Esophagus squamous epithelium (tissue), 5 donors: ENCODE measurements at regions not wholly inside any gene's neighbourhood (a gene's known extent, or its start where the extent isn't known, plus 50 kb on each side); places are given as distances from the start of the nearest gene placed in this dataset.
"Not testable (repeated sequence)": the region's sequence is repeated elsewhere in the genome, so short reads cannot be mapped to it uniquely, and the experiment has no call there.

ENCODE experiments used
- DNase-seq: peaks from one replicate; lab custom pipeline; 2025; lab: John Stamatoyannopoulos, UW
- H3K27ac ChIP-seq, 4 donors: fragments of 200-600 bp; sonication (generic); one replicate each; pipeline ENCODE4 v1.5.1; 2016 to 2019; ENCODE audit warnings: mild to moderate bottlenecking in 1 of 4
- H3K27me3 ChIP-seq, 4 donors: fragments of 200-600 bp; sonication (generic); 1 replicate in 3 of 4; 2 replicates in 1 of 4; pipeline versions ENCODE4 v1.5.1 to v1.6.0; 2017 to 2021; ENCODE audit warnings: antibody characterized with exemption in 1 of 4
- H3K36me3 ChIP-seq, 3 donors: fragments of 200-600 bp; sonication (generic); one replicate each; pipeline ENCODE4 v1.5.1; 2016 to 2019
- H3K4me1 ChIP-seq, 3 donors: fragments of 200-600 bp; sonication (generic); one replicate each; pipeline ENCODE4 v1.5.1; 2017 to 2019
- H3K4me3 ChIP-seq, 4 donors: fragments of 200-600 bp; sonication (generic); 1 replicate in 3 of 4; 2 replicates in 1 of 4; pipeline ENCODE4 v1.5.1; 2016 to 2019; ENCODE audit warnings: mild to moderate bottlenecking in 2 of 4, moderate library complexity in 1 of 4
- H3K9me3 ChIP-seq, 3 donors: fragments of 200-600 bp; sonication (generic); one replicate each; pipeline ENCODE4 v1.5.1; 2016 to 2019
- POLR2A ChIP-seq, 4 donors: fragments of 450-650 bp; IDR thresholded peaks; one replicate each; pipeline ENCODE4 v1.6.1; 2017; ENCODE audit warnings: antibody characterized with exemption in 4 of 4, mild to moderate bottlenecking in 4 of 4, moderate library complexity in 3 of 4
- WGBS, 2 donors: methylation state at CpG; one replicate each; pipeline ENCODE4 v1.1.5; 2018; 5-methylcytosine and 5-hydroxymethylcytosine counted together
- intact Hi-C: fragments of 100-400 bp; cut with DNase I; formaldehyde crosslinking; loops from one replicate; pipeline ENCODE4 v1.15.0; 2022
- TF ChIP-seq, protein P1 (sequence below), 6 experiments: fragments of 450-650 bp in 4 of 6; fragments of 200-600 bp in 2 of 6; sonication (generic) in 2 of 6; IDR thresholded peaks; one replicate each; pipeline ENCODE4 v1.5.1; 2016 to 2019; ENCODE audit warnings: antibody characterized with exemption in 6 of 6, mild to moderate bottlenecking in 4 of 6, moderate library complexity in 4 of 6
- donor health status: DM: yes; HTN: yes; CAD: no.

DNA sequence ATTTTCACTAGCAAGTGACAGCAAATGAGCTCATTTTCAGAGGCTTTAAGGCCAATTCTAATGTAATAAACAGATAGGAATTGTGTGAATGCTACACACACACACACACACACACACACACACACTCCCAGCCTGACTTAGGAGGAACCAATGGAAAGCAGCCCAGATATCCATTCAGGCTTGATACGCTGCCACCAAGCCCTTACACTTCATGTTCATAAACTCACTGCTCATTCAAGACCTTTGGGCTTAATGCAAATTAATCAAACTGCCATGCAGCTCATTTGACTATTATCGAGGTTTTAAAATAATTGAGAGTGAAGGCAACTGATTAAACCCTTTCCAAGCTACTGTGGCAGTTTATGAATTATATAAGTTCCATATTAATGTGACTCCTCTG is 298.9 kb upstream of the NCKAP5 start:
- no peak for DNase-seq
- Histone ChIP-seq H3K36me3 (no peaks in the 10 kb centered on the region), H3K4me1 (no peaks in the 10 kb centered on the region), H3K4me3 (no peak overlapping the region), H3K27ac (no peak overlapping the region), H3K27me3 (peaks cover 0 to 35% (median 0%) of the 10 kb centered on the region in 4 donors), H3K9me3 (no peaks in the 10 kb centered on the region)
- WGBS, 2 donors, result 27 to 47% methylated on average over 2 of the region's 2 CpGs
- no peak for TF ChIP-seq POLR2A (IDR thresholded peaks at IDR 0.05)
- TF ChIP-seq, protein P1, sequence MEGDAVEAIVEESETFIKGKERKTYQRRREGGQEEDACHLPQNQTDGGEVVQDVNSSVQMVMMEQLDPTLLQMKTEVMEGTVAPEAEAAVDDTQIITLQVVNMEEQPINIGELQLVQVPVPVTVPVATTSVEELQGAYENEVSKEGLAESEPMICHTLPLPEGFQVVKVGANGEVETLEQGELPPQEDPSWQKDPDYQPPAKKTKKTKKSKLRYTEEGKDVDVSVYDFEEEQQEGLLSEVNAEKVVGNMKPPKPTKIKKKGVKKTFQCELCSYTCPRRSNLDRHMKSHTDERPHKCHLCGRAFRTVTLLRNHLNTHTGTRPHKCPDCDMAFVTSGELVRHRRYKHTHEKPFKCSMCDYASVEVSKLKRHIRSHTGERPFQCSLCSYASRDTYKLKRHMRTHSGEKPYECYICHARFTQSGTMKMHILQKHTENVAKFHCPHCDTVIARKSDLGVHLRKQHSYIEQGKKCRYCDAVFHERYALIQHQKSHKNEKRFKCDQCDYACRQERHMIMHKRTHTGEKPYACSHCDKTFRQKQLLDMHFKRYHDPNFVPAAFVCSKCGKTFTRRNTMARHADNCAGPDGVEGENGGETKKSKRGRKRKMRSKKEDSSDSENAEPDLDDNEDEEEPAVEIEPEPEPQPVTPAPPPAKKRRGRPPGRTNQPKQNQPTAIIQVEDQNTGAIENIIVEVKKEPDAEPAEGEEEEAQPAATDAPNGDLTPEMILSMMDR (IDR thresholded peaks at IDR 0.05), result no peak
- intact Hi-C loops, result no loop called here

DNA sequence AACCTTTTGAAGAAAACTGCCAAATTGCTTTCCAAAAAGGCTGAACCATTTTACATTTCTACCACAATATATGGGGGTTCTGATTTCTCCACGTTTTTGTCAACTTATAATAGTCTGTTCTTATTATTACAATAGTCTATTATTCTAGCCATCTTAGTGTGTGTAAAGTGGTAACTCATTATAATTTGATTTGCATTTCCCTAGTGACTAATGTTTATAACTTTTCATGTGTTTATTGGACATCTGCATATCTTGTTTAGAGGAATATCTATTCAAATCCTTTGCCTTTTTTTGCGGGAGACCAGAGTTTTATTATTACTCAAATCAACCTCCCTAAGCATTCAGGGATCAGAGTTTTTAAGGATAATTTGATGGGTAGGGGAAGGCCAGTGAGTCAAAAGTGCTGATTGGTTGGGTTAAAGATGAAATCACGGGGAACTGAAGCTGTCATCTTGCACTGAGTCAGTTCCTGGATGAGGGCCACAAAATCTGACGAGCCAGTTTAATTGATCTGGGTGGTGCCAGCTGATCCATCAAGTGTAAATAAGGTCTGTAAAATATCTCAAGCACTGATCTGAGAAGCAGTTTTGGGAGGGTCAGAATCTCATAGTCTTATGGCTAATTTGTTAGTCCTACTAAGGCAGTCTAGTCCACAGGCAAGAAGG is 303.4 kb upstream of the NCKAP5 start:
- Histone ChIP-seq H3K4me3 (no peak overlapping the region), H3K27ac (no peak overlapping the region), H3K27me3 (peaks cover 0 to 8% (median 0%) of the 10 kb centered on the region in 4 donors), H3K36me3 (no peaks in the 10 kb centered on the region), H3K4me1 (no peaks in the 10 kb centered on the region), H3K9me3 (no peaks in the 10 kb centered on the region)
- TF ChIP-seq POLR2A (IDR thresholded peaks at IDR 0.05), result no peak
- TF ChIP-seq, protein P1 (IDR thresholded peaks at IDR 0.05), result no peak
- intact Hi-C loops, result no loop called here
- DNase-seq, result no peak
- 47 to 51% methylated on average over 4 of the region's 4 CpGs for WGBS, 2 donors

DNA sequence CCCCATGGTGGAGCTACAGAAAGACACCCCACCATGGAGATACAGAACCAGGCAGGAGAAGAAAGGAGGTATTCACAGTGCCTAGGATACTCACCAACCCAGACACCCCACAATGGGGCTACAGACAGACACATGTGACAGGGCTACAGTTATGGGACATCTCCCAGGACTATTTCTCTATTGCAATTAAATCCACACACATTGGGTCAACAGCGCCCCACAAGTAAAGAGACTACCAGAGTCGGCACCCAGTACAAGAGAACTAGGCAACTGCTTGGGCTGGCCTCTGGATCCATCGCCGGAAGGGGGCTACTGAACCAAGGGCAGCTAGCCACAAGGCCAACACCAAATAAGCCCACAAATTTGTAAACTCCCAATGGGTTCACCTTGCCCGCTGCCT is 310.1 kb upstream of the NCKAP5 start:
- no peak overlapping the region for H3K27ac ChIP-seq
- H3K4me1 ChIP-seq, result no peaks in the 10 kb centered on the region
- intact Hi-C loops, result no loop called here
- no peak overlapping the region for H3K4me3 ChIP-seq
- no peaks in the 10 kb centered on the region for H3K36me3 ChIP-seq
- H3K9me3 ChIP-seq, result no peaks in the 10 kb centered on the region
- TF ChIP-seq, protein P1 (IDR thresholded peaks at IDR 0.05), result no peak
- no peak for TF ChIP-seq POLR2A (IDR thresholded peaks at IDR 0.05)
- WGBS, 2 donors, result 90 to 96% methylated on average over 5 of the region's 5 CpGs
- peaks cover 0 to 55% (median 0%) of the 10 kb centered on the region in 4 donors for H3K27me3 ChIP-seq
- DNase-seq, result no peak

DNA sequence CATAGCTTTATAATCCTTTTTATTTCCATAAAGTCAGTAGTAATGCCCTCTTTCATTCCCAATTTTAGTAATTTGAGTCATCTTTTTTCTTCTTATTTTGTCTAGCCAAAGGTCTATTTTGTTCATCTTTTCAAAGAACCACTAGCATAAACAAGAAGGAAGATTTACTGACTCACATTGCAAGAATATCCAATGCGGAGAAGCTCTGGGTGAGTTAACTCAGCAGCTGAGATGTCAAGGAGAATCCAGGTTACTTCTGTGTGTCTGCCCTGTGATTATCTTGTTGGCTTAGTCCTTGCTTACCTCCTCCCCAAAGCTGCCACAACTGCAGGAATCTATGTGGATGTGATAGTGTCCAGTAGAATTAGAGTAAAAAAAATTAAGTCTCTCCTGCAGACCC is 311.4 kb upstream of the NCKAP5 start:
- intact Hi-C loops, result no loop called here
- TF ChIP-seq, protein P1 (IDR thresholded peaks at IDR 0.05), result no peak
- no peak for TF ChIP-seq POLR2A (IDR thresholded peaks at IDR 0.05)

DNA sequence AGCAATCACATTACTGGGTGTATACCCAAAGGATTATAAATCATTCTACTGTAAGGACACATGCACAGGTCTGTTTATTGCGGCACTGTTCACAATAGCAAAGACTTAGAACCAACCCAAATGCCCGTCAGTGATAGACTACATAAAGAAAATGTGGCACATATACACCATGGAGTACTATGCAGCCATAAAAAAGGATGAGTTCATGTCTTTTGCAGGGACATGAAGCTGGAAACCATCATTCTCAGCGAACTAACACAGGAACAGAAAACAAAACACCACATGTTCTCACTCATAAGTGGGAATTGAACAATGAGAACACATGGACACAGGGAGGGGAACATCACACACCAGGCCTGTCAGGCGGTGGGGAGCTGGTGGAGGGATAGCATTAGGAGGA is 313.9 kb upstream of the NCKAP5 start:
- DNase-seq, H3K36me3 ChIP-seq, H3K9me3 ChIP-seq, H3K4me3 ChIP-seq, intact Hi-C loops, H3K27ac ChIP-seq: not testable (repeated sequence)
- H3K27me3 ChIP-seq, result peaks cover 0 to 77% (median 0%) of the 10 kb centered on the region in 4 donors
- H3K4me1 ChIP-seq, result peaks cover 0 to 17% (median 4%) of the 10 kb centered on the region in 3 donors
- 68 to 82% methylated on average over 4 of the region's 4 CpGs for WGBS, 2 donors

More for the DNA sequence above, 311.4 kb upstream of the NCKAP5 start:
- Histone ChIP-seq H3K36me3 (no peaks in the 10 kb centered on the region), H3K27me3 (peaks cover 0 to 69% (median 0%) of the 10 kb centered on the region in 4 donors), H3K27ac (no peak overlapping the region), H3K4me1 (no peaks in the 10 kb centered on the region), H3K4me3 (no peak overlapping the region), H3K9me3 (no peaks in the 10 kb centered on the region)
- DNase-seq, result no peak
- 79 to 80% methylated on average over 1 of the region's 1 CpG for whole genome bisulfite sequencing, 2 donors
